IMR-90 (cell line): ENCODE measurements at regions not wholly inside any gene's neighbourhood (a gene's known extent, or its start where the extent isn't known, plus 50 kb on each side); places are given as distances from the start of the nearest gene placed in this dataset.

ENCODE experiments used
- ATAC-seq: fragments of 200-7000 bp; cut with Tn5 transposase; 2 replicates; pipeline ENCODE4 v1.9.1; 2020; ENCODE audit warnings: low read depth, mild to moderate bottlenecking, moderate library complexity
- BruUV-seq: library from RNA; stranded (reverse); fragments of 400-500 nt; replicated peaks from 2 replicates; lab custom pipeline; 2021; lab: Mats Ljungman, UMichigan
- CTCF ChIA-PET: fragments of 300-600 bp; formaldehyde crosslinking; extraction: SDS; loops from one replicate; lab custom pipeline; 2021; ENCODE audit warnings: antibody characterized with exemption; lab: Yijun Ruan, JAX
- POLR2A ChIA-PET: fragments of 300-600 bp; sonication (Branson Sonifier 250); formaldehyde crosslinking; loops from one replicate; lab custom pipeline; 2022; ENCODE audit warnings: antibody characterized with exemption; ENCODE audit not compliant: unreplicated experiment; lab: Charles Lee
- DNase-seq: peaks from one replicate; pipeline ENCODE4 v3.0.0; 2013
- H2AFZ ChIP-seq: replicated peaks from 2 replicates; pipeline ENCODE3; 2013; ENCODE audit warnings: low read length, mild to moderate bottlenecking; ENCODE audit not compliant: poor library complexity
- H2AK5ac ChIP-seq: 2 replicates; pipeline ENCODE4 v1.6.1; 2013; ENCODE audit warnings: low read depth, low read length, inconsistent platforms
- H2AK9ac ChIP-seq: replicated peaks from 2 replicates; pipeline ENCODE3; 2013; ENCODE audit warnings: mild to moderate bottlenecking, low read depth, low read length, moderate library complexity; ENCODE audit not compliant: poor library complexity
- H2BK120ac ChIP-seq: 2 replicates; pipeline ENCODE4 v1.6.1; 2013; ENCODE audit warnings: low read depth, low read length, inconsistent platforms
- H2BK15ac ChIP-seq: 3 replicates; pipeline ENCODE4 v1.6.1; 2013; ENCODE audit warnings: low read depth, low read length, inconsistent platforms
- H2BK20ac ChIP-seq: 2 replicates; pipeline ENCODE4 v1.6.1; 2013; ENCODE audit warnings: low read depth, mild to moderate bottlenecking, inconsistent platforms, low read length, moderate library complexity
- H2BK5ac ChIP-seq: 2 replicates; pipeline ENCODE4 v1.6.1; 2013; ENCODE audit warnings: mild to moderate bottlenecking, low read depth, low read length, inconsistent platforms; ENCODE audit not compliant: poor library complexity, severe bottlenecking
- H3K14ac ChIP-seq: replicated peaks from 2 replicates; pipeline ENCODE4 v1.6.1; 2013; ENCODE audit warnings: low read depth, low read length, inconsistent platforms
- H3K18ac ChIP-seq: 2 replicates; pipeline ENCODE4 v1.6.1; 2013; ENCODE audit warnings: low read depth, low read length, control low read depth
- H3K23ac ChIP-seq: 2 replicates; pipeline ENCODE4 v1.6.1; 2013; ENCODE audit warnings: low read depth, low read length, inconsistent platforms
- H3K27ac ChIP-seq: 2 replicates; pipeline ENCODE4 v1.5.1; 2013; ENCODE audit warnings: mild to moderate bottlenecking, control low read depth, low read length; ENCODE audit not compliant: insufficient read depth
- H3K27me3 ChIP-seq: 2 replicates; pipeline ENCODE4 v1.6.1; 2013; ENCODE audit warnings: low read length; ENCODE audit not compliant: control insufficient read depth, insufficient read depth
- H3K36me3 ChIP-seq: 2 replicates; pipeline ENCODE4 v1.6.1; 2013; ENCODE audit warnings: low read length, mixed read lengths; ENCODE audit not compliant: control insufficient read depth, insufficient read depth
- H3K4ac ChIP-seq: 2 replicates; pipeline ENCODE4 v1.6.1; 2013; ENCODE audit warnings: low read depth, low read length, inconsistent platforms
- H3K4me1 ChIP-seq: 2 replicates; pipeline ENCODE4 v1.6.1; 2013; ENCODE audit warnings: low read length, mixed read lengths; ENCODE audit not compliant: control insufficient read depth, insufficient read depth
- H3K4me2 ChIP-seq: 2 replicates; pipeline ENCODE4 v1.6.1; 2013; ENCODE audit warnings: low read depth, mild to moderate bottlenecking, control low read depth, low read length, moderate library complexity
- H3K4me3 ChIP-seq: 2 replicates; pipeline ENCODE4 v1.5.1; 2013; ENCODE audit warnings: low read depth, mild to moderate bottlenecking, control low read depth, low read length, moderate library complexity; ENCODE audit not compliant: insufficient read depth
- H3K56ac ChIP-seq: 2 replicates; pipeline ENCODE4 v1.6.1; 2013; ENCODE audit warnings: low read length, inconsistent platforms; ENCODE audit not compliant: insufficient read depth; ENCODE audit errors: extremely low read depth
- H3K79me1 ChIP-seq, 2 experiments: 2 replicates each; pipeline ENCODE4 v1.6.1; 2013; ENCODE audit warnings: low read length in 2 of 2, inconsistent platforms in 1 of 2, low read depth in 1 of 2
- H3K9ac ChIP-seq: 2 replicates; pipeline ENCODE4 v1.6.1; 2013; ENCODE audit warnings: low read depth, low read length, control low read depth
- H3K9me1 ChIP-seq: 2 replicates; pipeline ENCODE4 v1.6.1; 2013; ENCODE audit warnings: low read length, inconsistent platforms; ENCODE audit not compliant: insufficient read depth
- H3K9me3 ChIP-seq: 2 replicates; pipeline ENCODE4 v1.6.1; 2013; ENCODE audit warnings: low read length; ENCODE audit not compliant: control insufficient read depth, insufficient read depth
- H4K20me1 ChIP-seq: 2 replicates; pipeline ENCODE4 v1.6.1; 2013; ENCODE audit warnings: low read length, inconsistent platforms; ENCODE audit not compliant: insufficient read depth
- H4K5ac ChIP-seq: 2 replicates; pipeline ENCODE4 v1.6.1; 2013; ENCODE audit warnings: mild to moderate bottlenecking, low read depth, low read length, control low read depth
- H4K8ac ChIP-seq, 2 experiments: 2 replicates each; pipeline ENCODE4 v1.6.1; 2013; ENCODE audit warnings: low read depth in 2 of 2, low read length in 2 of 2, control low read depth in 1 of 2, inconsistent platforms in 1 of 2
- H4K91ac ChIP-seq: 2 replicates; pipeline ENCODE4 v1.6.1; 2013; ENCODE audit warnings: low read depth, low read length, inconsistent platforms; ENCODE audit not compliant: insufficient read depth
- BHLHE40 ChIP-seq: fragments of 150-350 bp; IDR thresholded peaks from 2 replicates; pipeline ENCODE4 v1.6.1; 2016; ENCODE audit warnings: mild to moderate bottlenecking, low read depth, low read length
- ELK1 ChIP-seq: fragments of 150-350 bp; IDR thresholded peaks from 2 replicates; pipeline ENCODE4 v1.6.1; 2016; ENCODE audit warnings: low read depth, mild to moderate bottlenecking, low read length, moderate library complexity, borderline replicate concordance
- FOS ChIP-seq: fragments of 150-350 bp; IDR thresholded peaks from 2 replicates; pipeline ENCODE4 v1.6.1; 2016; ENCODE audit warnings: low read depth, low read length
- MAZ ChIP-seq: IDR thresholded peaks from 2 replicates; pipeline ENCODE4 v1.6.1; 2012; ENCODE audit warnings: low read depth, mild to moderate bottlenecking, low read length, improper control_type of control experiment, moderate library complexity, borderline replicate concordance
- NFE2L2 ChIP-seq: fragments of 150-350 bp; IDR thresholded peaks from 2 replicates; pipeline ENCODE4 v1.6.1; 2016; ENCODE audit warnings: low read depth, mild to moderate bottlenecking, low read length
- RAD21 ChIP-seq: IDR thresholded peaks from 2 replicates; pipeline ENCODE4 v1.6.1; 2012; ENCODE audit warnings: low read length, improper control_type of control experiment
- RCOR1 ChIP-seq: IDR thresholded peaks from 2 replicates; pipeline ENCODE4 v1.6.1; 2012; ENCODE audit warnings: mild to moderate bottlenecking, low read length, improper control_type of control experiment; ENCODE audit not compliant: insufficient replicate concordance
- SMC3 ChIP-seq: fragments of 150-350 bp; IDR thresholded peaks from 2 replicates; pipeline ENCODE4 v1.6.1; 2016; ENCODE audit warnings: low read depth, mild to moderate bottlenecking, antibody characterized with exemption, low read length, moderate library complexity
- USF2 ChIP-seq: fragments of 150-350 bp; IDR thresholded peaks from 2 replicates; pipeline ENCODE4 v1.6.1; 2017; ENCODE audit warnings: mild to moderate bottlenecking, antibody characterized with exemption, low read length, low read depth
- WGBS, 2 experiments: methylation state at CpG; one replicate each; pipeline versions ENCODE4 v1.1.5 to v1.1.7; 2013; ENCODE audit warnings: missing lambda C conversion rate in 2 of 2; ENCODE audit not compliant: insufficient read length in 1 of 2; ENCODE audit errors: extremely low coverage in 2 of 2; 5-methylcytosine and 5-hydroxymethylcytosine counted together
- dilution Hi-C: fragments of 300-500 bp; cut with HindIII; formaldehyde crosslinking; loops from one replicate; pipeline ENCODE4 v1.14.3; 2018; ENCODE audit warnings: low sequenced_read_pairs; ENCODE audit not compliant: unreplicated experiment
- in situ Hi-C: fragments of 300-500 bp; cut with MboI; formaldehyde crosslinking; loops from 3 replicates; pipeline ENCODE4 v1.14.3; 2019; ENCODE audit warnings: low sequenced_read_pairs, inconsistent platforms, mixed read lengths
- intact Hi-C: fragments of 100-400 bp; cut with micrococcal nuclease; formaldehyde crosslinking; loops from 2 replicates; pipeline ENCODE4 v1.10.0; 2022

GRCh38 chr6:71394926-71395325, 106.3 kb downstream of the OGFRL1 start:
- Histone ChIP-seq H3K27ac (peak overlapping the region; percentile 53), H4K91ac (0 out of 2 replicates have a peak overlapping the region, but pooled peaks have one; percentile 12), H3K9ac (no peak overlapping the region), H2AK9ac (no peak overlapping the region), H3K4me1 (peaks cover 24% of the 10 kb centered on the region), H2AK5ac (peak overlapping the region; percentile 52; the same call in 1 of the 2 replicates), H3K14ac (peak overlapping the region; percentile 49; the same call in 1 of the 2 replicates), H3K9me3 (no peaks in the 10 kb centered on the region), H4K5ac (peak overlapping the region; percentile 88; the same call in 1 of the 2 replicates), H3K4me3 (no peak overlapping the region), H4K8ac (peak overlapping the region; percentile 16 to 70; a peak in 3 of 4 replicates), H2BK5ac (peak overlapping the region; percentile 92), H2AFZ (no peak overlapping the region), H3K18ac (peak overlapping the region; percentile 63), H3K27me3 (no peaks in the 10 kb centered on the region), H3K23ac (peak overlapping the region; percentile 60), H2BK20ac (peak overlapping the region; percentile 69; the same call in 1 of the 2 replicates), H3K36me3 (peaks cover 4% of the 10 kb centered on the region), H3K9me1 (peaks cover 17% of the 10 kb centered on the region), H4K20me1 (no peaks in the 10 kb centered on the region), H3K56ac (no peak overlapping the region), H2BK15ac (peak overlapping the region; percentile 81; the same call in 2 of the 3 replicates), H2BK120ac (peak overlapping the region; percentile 72; the same call in 1 of the 2 replicates), H3K79me1 (peaks cover 32 to 53% of the 10 kb centered on the region in 2 experiments), H3K4ac (peak overlapping the region; percentile 73; the same call in 1 of the 2 replicates), H3K4me2 (peak overlapping the region; percentile 39; the same call in 1 of the 2 replicates)
- intact Hi-C loops, result no loop called here
- ATAC-seq (no peak), DNase-seq (no peak)
- no CpG with 5 or more reads among the region's 2 CpGs for WGBS, 2 experiments
- ChIA-PET CTCF (interaction anchor here (0.8 to 1.0 kb wide), 2 partner anchors 68 to 115 kb away, joined by 3 to 4 read pairs; no protein-coding TSS in a partner anchor), POLR2A (no interaction called here)
- in situ Hi-C loops, result loop anchor here (25.0 kb wide), 1 partner anchor 692 kb away; no protein-coding TSS in a partner anchor
- no TSS peak for BruUV-seq
- TF ChIP-seq FOS (no peak), NFE2L2 (no peak), RAD21 (no peak), USF2 (no peak), ELK1 (no peak), RCOR1 (no peak), MAZ (no peak), BHLHE40 (no peak), SMC3 (no peak)
- dilution Hi-C loops, result no loop called here
